HepG2 (cell line): ENCODE measurements at regions not wholly inside any gene's neighbourhood (a gene's known extent, or its start where the extent isn't known, plus 50 kb on each side); places are given as distances from the start of the nearest gene placed in this dataset.

Experiments used
- DPF2 ChIP-seq: sonication (generic); formaldehyde crosslinking; IDR thresholded peaks from 2 replicates; pipeline ENCODE4 v1.4.0; 2020; ENCODE audit warnings: mild to moderate bottlenecking, low read depth, missing genetic modification reagents, borderline replicate concordance
- EP300 ChIP-seq, 3 experiments: sonication (generic) in 1 of 3; formaldehyde crosslinking in 1 of 3; IDR thresholded peaks; 2 replicates each; pipeline versions ENCODE4 v1.5.1 to v1.6.1; 2011 to 2020; ENCODE audit warnings: low read depth in 2 of 3, low read length in 2 of 3, borderline replicate concordance in 1 of 3, improper control_type of control experiment in 1 of 3, mild to moderate bottlenecking in 1 of 3, missing genetic modification reagents in 1 of 3, moderate library complexity in 1 of 3
- POLR2A ChIP-seq, 2 experiments: IDR thresholded peaks; 2 replicates each; pipeline ENCODE4 v1.6.1; 2011; ENCODE audit warnings: low read depth in 2 of 2, low read length in 2 of 2, mild to moderate bottlenecking in 1 of 2, moderate library complexity in 1 of 2; ENCODE audit not compliant: insufficient read depth in 1 of 2
- POLR2AphosphoS5 ChIP-seq: IDR thresholded peaks from 2 replicates; pipeline ENCODE4 v1.6.1; 2012; ENCODE audit warnings: low read depth, low read length
- RERE ChIP-seq: IDR thresholded peaks from 2 replicates; pipeline ENCODE4 v1.6.1; 2016; ENCODE audit warnings: low read depth, missing genetic modification reagents, missing compliant biosample characterization
- RFX1 ChIP-seq: fragments of 450-650 bp; IDR thresholded peaks from 2 replicates; pipeline ENCODE4 v1.6.1; 2017
- USF2 ChIP-seq, 2 experiments: sonication (generic) in 1 of 2; formaldehyde crosslinking in 1 of 2; IDR thresholded peaks; 2 replicates each; pipeline versions ENCODE4 v1.5.1 to v1.6.1; 2011 to 2020; ENCODE audit warnings: borderline replicate concordance in 1 of 2, low read depth in 1 of 2, low read length in 1 of 2, mild to moderate bottlenecking in 1 of 2, missing genetic modification reagents in 1 of 2, moderate library complexity in 1 of 2
- ZHX1 ChIP-seq: sonication (generic); formaldehyde crosslinking; IDR thresholded peaks from 2 replicates; pipeline ENCODE4 v1.8.1; 2022; ENCODE audit warnings: low read depth, mild to moderate bottlenecking, missing genetic modification reagents
- ZNF318 ChIP-seq: sonication (generic); formaldehyde crosslinking; IDR thresholded peaks from 2 replicates; pipeline ENCODE4 v1.4.0; 2020; ENCODE audit warnings: mild to moderate bottlenecking, missing genetic modification reagents
- ZSCAN29 ChIP-seq: sonication (generic); formaldehyde crosslinking; conservative IDR thresholded peaks from 2 replicates; pipeline ENCODE4 v1.4.0; 2020; ENCODE audit warnings: mild to moderate bottlenecking, missing genetic modification reagents
- TF ChIP-seq, protein P1 (sequence below): sonication (generic); formaldehyde crosslinking; IDR thresholded peaks from 2 replicates; pipeline ENCODE4 v1.5.0; 2020; ENCODE audit warnings: missing genetic modification reagents, mild to moderate bottlenecking, borderline replicate concordance

DNA sequence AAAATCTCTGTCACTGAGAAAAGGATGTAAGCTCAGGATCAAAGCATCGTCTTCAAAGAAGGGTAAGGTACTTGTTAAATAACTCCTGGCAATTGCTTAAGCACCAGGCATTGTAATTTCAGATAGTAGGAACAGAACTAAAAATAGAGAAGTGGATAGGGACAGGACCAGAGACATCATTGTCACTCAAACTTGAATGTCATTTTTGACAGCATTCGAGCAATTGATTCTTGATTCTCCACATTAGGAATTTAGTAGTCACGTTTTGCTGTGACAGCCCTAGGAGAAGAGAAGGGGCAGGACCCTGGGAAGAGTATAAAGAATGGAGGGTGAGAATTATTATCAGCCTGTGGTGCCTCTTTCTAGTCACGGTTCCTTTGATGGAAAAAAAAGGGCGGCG, 50.1 kb upstream of the BACH2 start:
- no peak for TF ChIP-seq EP300 (IDR thresholded peaks at IDR 0.05; ENCODE audit: low read depth in 2 of 2, low read length in 2 of 2)
- no peak for TF ChIP-seq EP300 (CRISPR knock-in tag; IDR thresholded peaks at IDR 0.05; ENCODE audit: borderline replicate concordance)
- no peak for TF ChIP-seq POLR2AphosphoS5
- TF ChIP-seq ZNF318 (CRISPR knock-in tag), result no peak
- no peak for TF ChIP-seq POLR2A (IDR thresholded peaks at IDR 0.05; ENCODE audit: insufficient read depth in 1 of 2, low read depth in 2 of 2, low read length in 2 of 2)
- TF ChIP-seq DPF2 (CRISPR knock-in tag), result no peak
- TF ChIP-seq, protein P1, sequence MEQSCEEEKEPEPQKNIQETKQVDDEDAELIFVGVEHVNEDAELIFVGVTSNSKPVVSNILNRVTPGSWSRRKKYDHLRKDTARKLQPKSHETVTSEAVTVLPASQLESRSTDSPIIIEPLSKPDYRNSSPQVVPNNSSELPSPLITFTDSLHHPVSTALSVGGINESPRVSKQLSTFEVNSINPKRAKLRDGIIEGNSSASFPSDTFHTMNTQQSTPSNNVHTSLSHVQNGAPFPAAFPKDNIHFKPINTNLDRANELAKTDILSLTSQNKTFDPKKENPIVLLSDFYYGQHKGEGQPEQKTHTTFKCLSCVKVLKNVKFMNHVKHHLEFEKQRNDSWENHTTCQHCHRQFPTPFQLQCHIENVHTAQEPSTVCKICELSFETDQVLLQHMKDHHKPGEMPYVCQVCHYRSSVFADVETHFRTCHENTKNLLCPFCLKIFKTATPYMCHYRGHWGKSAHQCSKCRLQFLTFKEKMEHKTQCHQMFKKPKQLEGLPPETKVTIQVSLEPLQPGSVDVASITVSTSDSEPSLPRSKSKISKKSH (CRISPR knock-in tag), result no peak
- no peak for TF ChIP-seq RERE (CRISPR knock-in tag)
- TF ChIP-seq ZSCAN29 (CRISPR knock-in tag), result no peak
- TF ChIP-seq ZHX1 (CRISPR knock-in tag), result no peak
- TF ChIP-seq RFX1, result no peak
- no peak for TF ChIP-seq USF2 (IDR thresholded peaks at IDR 0.05; ENCODE audit: low read depth, low read length)
- TF ChIP-seq USF2 (CRISPR knock-in tag; IDR thresholded peaks at IDR 0.05; ENCODE audit: borderline replicate concordance), result no peak
